GM12878 (cell line): ENCODE measurements at regions not wholly inside any gene's neighbourhood (a gene's known extent, or its start where the extent isn't known, plus 50 kb on each side); places are given as distances from the start of the nearest gene placed in this dataset.

Experiments
- ATAC-seq: fragments of 200-7000 bp; cut with Tn5 transposase; 3 replicates; pipeline ENCODE4 v1.9.1; 2020; ENCODE audit warnings: mild to moderate bottlenecking, moderate library complexity
- BruUV-seq: library from RNA; stranded (reverse); fragments of 400-500 nt; replicated peaks from 2 replicates; lab custom pipeline; 2021; lab: Mats Ljungman, UMichigan
- CTCF ChIA-PET: fragments of 300-600 bp; sonication (Branson Sonifier 250); formaldehyde crosslinking; extraction: SDS; loops from one replicate; lab custom pipeline; 2021; ENCODE audit warnings: inconsistent platforms; lab: Yijun Ruan, JAX
- POLR2A ChIA-PET: fragments of 350-600 bp; formaldehyde crosslinking; extraction: SDS; loops from one replicate; lab custom pipeline; 2021; ENCODE audit warnings: inconsistent platforms; lab: Charles Lee
- RAD21 ChIA-PET: fragments of 300-600 bp; sonication (Branson Sonifier 250); formaldehyde crosslinking; loops from one replicate; lab custom pipeline; 2023; ENCODE audit warnings: antibody characterized with exemption; ENCODE audit not compliant: unreplicated experiment; lab: Charles Lee
- SMC1A ChIA-PET: fragments of 300-600 bp; sonication (Branson Sonifier 250); formaldehyde crosslinking; loops from one replicate; lab custom pipeline; 2023; ENCODE audit not compliant: unreplicated experiment, uncharacterized antibody; lab: Charles Lee
- DNase-seq: peaks from one replicate; pipeline ENCODE4 v3.0.0-alpha.2; 2011; ENCODE audit warnings: low read depth, low spot score
- FAIRE-seq: peaks from 3 replicates; lab custom pipeline; 2011; peaks lifted over from hg19 to GRCh38; lab: Jason Lieb, UNC
- H2AFZ ChIP-seq: 2 replicates; pipeline ENCODE4 v1.6.0; 2011; ENCODE audit warnings: low read depth, low read length, control low read depth; ENCODE audit not compliant: control insufficient read depth
- H3K27ac ChIP-seq: 2 replicates; pipeline ENCODE4 v1.5.1; 2011; ENCODE audit warnings: control low read depth; ENCODE audit not compliant: control insufficient read depth, insufficient read depth
- H3K27me3 ChIP-seq, 2 experiments: replicated peaks in 1 of 2; 2 replicates each; pipeline versions ENCODE4 v1.6.0 to v1.6.1; 2011; ENCODE audit warnings: low read length in 1 of 2; ENCODE audit not compliant: control insufficient read depth in 2 of 2, insufficient read depth in 2 of 2
- H3K36me3 ChIP-seq, 2 experiments: 2 replicates each; pipeline ENCODE4 v1.5.1; 2011; ENCODE audit warnings: low read length in 1 of 2; ENCODE audit not compliant: control insufficient read depth in 2 of 2, insufficient read depth in 2 of 2
- H3K4me1 ChIP-seq: 2 replicates; pipeline ENCODE4 v1.6.1; 2011; ENCODE audit warnings: mild to moderate bottlenecking, low read length, moderate library complexity, mixed read lengths; ENCODE audit not compliant: control insufficient read depth, insufficient read depth
- H3K4me2 ChIP-seq: 2 replicates; pipeline ENCODE4 v1.6.0; 2011; ENCODE audit warnings: control low read depth; ENCODE audit not compliant: control insufficient read depth, insufficient read depth
- H3K4me3 ChIP-seq: fragments of 200-600 bp; sonication (generic); 2 replicates; pipeline ENCODE4 v1.5.1; 2016
- H3K79me2 ChIP-seq: 2 replicates; pipeline ENCODE4 v1.6.0; 2011; ENCODE audit warnings: low read length; ENCODE audit not compliant: control insufficient read depth, insufficient read depth
- H3K9ac ChIP-seq: 2 replicates; pipeline ENCODE4 v1.8.0; 2011; ENCODE audit warnings: low read length, control low read depth, mixed read lengths; ENCODE audit not compliant: control insufficient read depth, insufficient read depth
- H3K9me3 ChIP-seq: replicated peaks from 3 replicates; pipeline ENCODE4 v1.5.1; 2011; ENCODE audit warnings: mild to moderate bottlenecking, low read length; ENCODE audit not compliant: control insufficient read depth, insufficient read depth
- H4K20me1 ChIP-seq: 2 replicates; pipeline ENCODE4 v1.6.0; 2011; ENCODE audit not compliant: control insufficient read depth, insufficient read depth
- BCL11A ChIP-seq: IDR thresholded peaks from 2 replicates; pipeline ENCODE4 v1.6.1; 2011; ENCODE audit warnings: low read depth, low read length
- ETV6 ChIP-seq, 2 experiments: fragments of 450-650 bp in 1 of 2; IDR thresholded peaks in 1 of 2; conservative IDR thresholded peaks in 1 of 2; 2 replicates each; pipeline ENCODE4 v1.6.1; 2014; ENCODE audit warnings: antibody characterized with exemption in 1 of 2, borderline replicate concordance in 1 of 2, low read depth in 1 of 2, mild to moderate bottlenecking in 1 of 2, moderate library complexity in 1 of 2
- GATAD2B ChIP-seq: fragments of 450-650 bp; conservative IDR thresholded peaks from 2 replicates; pipeline ENCODE4 v1.6.1; 2017; ENCODE audit warnings: low read depth, mild to moderate bottlenecking, moderate library complexity
- KAT2A ChIP-seq: conservative IDR thresholded peaks from 2 replicates; pipeline ENCODE4 v1.6.1; 2011; ENCODE audit warnings: low read depth, low read length; ENCODE audit not compliant: control insufficient read depth
- NFXL1 ChIP-seq: fragments of 450-650 bp; IDR thresholded peaks from 2 replicates; pipeline ENCODE4 v1.6.1; 2017; ENCODE audit warnings: antibody characterized with exemption, mild to moderate bottlenecking, borderline replicate concordance
- NR2C1 ChIP-seq: fragments of 450-650 bp; IDR thresholded peaks from 2 replicates; pipeline ENCODE4 v1.6.1; 2017; ENCODE audit warnings: antibody characterized with exemption, mild to moderate bottlenecking, moderate library complexity
- POU2F2 ChIP-seq: IDR thresholded peaks from 3 replicates; pipeline ENCODE4 v1.6.1; 2011; ENCODE audit warnings: low read depth, mild to moderate bottlenecking, low read length, borderline replicate concordance
- RCOR1 ChIP-seq: conservative IDR thresholded peaks from 2 replicates; pipeline ENCODE4 v1.6.1; 2012; ENCODE audit warnings: low read depth, low read length, improper control_type of control experiment
- SIN3A ChIP-seq: IDR thresholded peaks from 2 replicates; pipeline ENCODE4 v1.6.1; 2012; ENCODE audit warnings: low read depth, low read length, improper control_type of control experiment
- ZNF217 ChIP-seq: fragments of 450-650 bp; IDR thresholded peaks from 2 replicates; pipeline ENCODE4 v1.6.1; 2017; ENCODE audit warnings: antibody characterized with exemption, mild to moderate bottlenecking
- ZNF274 ChIP-seq: IDR thresholded peaks from one replicate; pipeline ENCODE4 v1.8.0; 2011; ENCODE audit not compliant: insufficient read length, insufficient read depth
- WGBS: methylation state at CpG from one replicate; pipeline ENCODE4 v1.1.6; 2016; ENCODE audit warnings: low lambda C conversion rate; ENCODE audit not compliant: insufficient replicate concordance, insufficient coverage; ENCODE audit errors: missing lambda C conversion rate; 5-methylcytosine and 5-hydroxymethylcytosine counted together
- in situ Hi-C: fragments of 300-500 bp; cut with MboI; formaldehyde crosslinking; loops from 9 replicates; pipeline ENCODE4 v1.14.3; 2018; ENCODE audit warnings: mixed read lengths
- intact Hi-C: fragments of 100-400 bp; cut with micrococcal nuclease; formaldehyde crosslinking; loops from one replicate; pipeline ENCODE4 v1.14.2; 2022; ENCODE audit not compliant: unreplicated experiment
- TF ChIP-seq, protein P1 (sequence below): IDR thresholded peaks from 2 replicates; pipeline ENCODE4 v1.6.1; 2012; ENCODE audit warnings: improper control_type of control experiment, low read depth, low read length; ENCODE audit not compliant: insufficient replicate concordance
- TF ChIP-seq, protein P2 (sequence below): fragments of 450-650 bp; formaldehyde crosslinking; IDR thresholded peaks from 2 replicates; pipeline ENCODE4 v1.4.0; 2020; ENCODE audit warnings: mild to moderate bottlenecking, moderate library complexity

DNA sequence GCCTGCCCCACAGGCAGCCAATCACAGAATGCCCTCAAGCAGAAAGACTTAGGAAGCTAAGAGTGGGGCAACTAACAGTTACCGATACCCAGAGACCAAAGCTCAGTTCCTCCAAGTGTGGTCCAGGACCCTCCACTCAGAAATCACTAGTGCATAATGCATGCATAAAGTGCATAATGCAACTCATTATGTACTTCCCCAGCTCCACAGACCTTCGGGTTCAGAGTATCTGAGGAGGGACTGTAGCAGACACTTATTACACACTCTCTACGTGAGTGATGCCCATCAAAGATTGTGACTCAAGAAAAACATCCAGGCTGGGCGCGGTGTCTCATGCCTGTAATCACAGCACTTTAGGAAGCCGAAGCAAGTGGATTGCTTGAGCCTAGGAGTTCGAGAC lies 328.0 kb downstream of the BCOR start (continued):
- TF ChIP-seq, protein P1, sequence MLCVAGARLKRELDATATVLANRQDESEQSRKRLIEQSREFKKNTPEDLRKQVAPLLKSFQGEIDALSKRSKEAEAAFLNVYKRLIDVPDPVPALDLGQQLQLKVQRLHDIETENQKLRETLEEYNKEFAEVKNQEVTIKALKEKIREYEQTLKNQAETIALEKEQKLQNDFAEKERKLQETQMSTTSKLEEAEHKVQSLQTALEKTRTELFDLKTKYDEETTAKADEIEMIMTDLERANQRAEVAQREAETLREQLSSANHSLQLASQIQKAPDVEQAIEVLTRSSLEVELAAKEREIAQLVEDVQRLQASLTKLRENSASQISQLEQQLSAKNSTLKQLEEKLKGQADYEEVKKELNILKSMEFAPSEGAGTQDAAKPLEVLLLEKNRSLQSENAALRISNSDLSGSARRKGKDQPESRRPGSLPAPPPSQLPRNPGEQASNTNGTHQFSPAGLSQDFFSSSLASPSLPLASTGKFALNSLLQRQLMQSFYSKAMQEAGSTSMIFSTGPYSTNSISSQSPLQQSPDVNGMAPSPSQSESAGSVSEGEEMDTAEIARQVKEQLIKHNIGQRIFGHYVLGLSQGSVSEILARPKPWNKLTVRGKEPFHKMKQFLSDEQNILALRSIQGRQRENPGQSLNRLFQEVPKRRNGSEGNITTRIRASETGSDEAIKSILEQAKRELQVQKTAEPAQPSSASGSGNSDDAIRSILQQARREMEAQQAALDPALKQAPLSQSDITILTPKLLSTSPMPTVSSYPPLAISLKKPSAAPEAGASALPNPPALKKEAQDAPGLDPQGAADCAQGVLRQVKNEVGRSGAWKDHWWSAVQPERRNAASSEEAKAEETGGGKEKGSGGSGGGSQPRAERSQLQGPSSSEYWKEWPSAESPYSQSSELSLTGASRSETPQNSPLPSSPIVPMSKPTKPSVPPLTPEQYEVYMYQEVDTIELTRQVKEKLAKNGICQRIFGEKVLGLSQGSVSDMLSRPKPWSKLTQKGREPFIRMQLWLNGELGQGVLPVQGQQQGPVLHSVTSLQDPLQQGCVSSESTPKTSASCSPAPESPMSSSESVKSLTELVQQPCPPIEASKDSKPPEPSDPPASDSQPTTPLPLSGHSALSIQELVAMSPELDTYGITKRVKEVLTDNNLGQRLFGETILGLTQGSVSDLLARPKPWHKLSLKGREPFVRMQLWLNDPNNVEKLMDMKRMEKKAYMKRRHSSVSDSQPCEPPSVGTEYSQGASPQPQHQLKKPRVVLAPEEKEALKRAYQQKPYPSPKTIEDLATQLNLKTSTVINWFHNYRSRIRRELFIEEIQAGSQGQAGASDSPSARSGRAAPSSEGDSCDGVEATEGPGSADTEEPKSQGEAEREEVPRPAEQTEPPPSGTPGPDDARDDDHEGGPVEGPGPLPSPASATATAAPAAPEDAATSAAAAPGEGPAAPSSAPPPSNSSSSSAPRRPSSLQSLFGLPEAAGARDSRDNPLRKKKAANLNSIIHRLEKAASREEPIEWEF: no peak
- TF ChIP-seq ZNF274: no peak
- no peak for TF ChIP-seq NR2C1
- TF ChIP-seq SIN3A: no peak
- no peak for TF ChIP-seq NFXL1

DNA sequence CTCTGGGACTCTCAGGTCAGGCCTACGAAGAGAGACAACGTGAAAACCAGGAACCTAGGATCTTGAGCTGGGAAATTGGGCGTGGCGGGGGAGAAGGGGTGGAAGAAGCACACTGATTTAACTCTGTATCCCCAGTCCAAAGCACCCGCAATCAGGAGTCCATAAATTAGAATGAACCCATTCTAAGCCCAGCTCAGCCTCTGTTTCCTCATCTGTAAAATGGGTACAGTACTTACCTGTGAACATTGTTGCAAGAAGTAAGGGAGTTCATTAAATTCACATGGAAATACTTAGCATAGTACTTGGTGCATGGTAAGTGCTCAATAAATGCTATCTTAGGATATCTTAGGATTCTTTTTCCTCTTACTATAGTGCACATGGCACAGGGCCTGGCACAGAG lies 326.7 kb downstream of the BCOR start:
- WGBS: 47% methylated on average over 5 of the region's 5 CpGs
- Histone ChIP-seq H3K27ac (no peak overlapping the region), H3K4me3 (no peak overlapping the region), H2AFZ (no peak overlapping the region), H3K79me2 (no peaks in the 10 kb centered on the region), H3K4me1 (0 out of 2 replicates have a peak, but pooled peaks cover 7% of the 10 kb centered on the region), H3K27me3 (peaks cover 0 to 5% of the 10 kb centered on the region in 2 experiments; a peak in 2 of 4 replicates), H3K9me3 (no peaks in the 10 kb centered on the region; the same call in 2 of the 3 replicates), H3K36me3 (no peaks in the 10 kb centered on the region), H3K9ac (no peak overlapping the region), H3K4me2 (no peak overlapping the region), H4K20me1 (no peaks in the 10 kb centered on the region)
- SMC1A ChIA-PET: no interaction called here
- CTCF ChIA-PET: no interaction called here
- in situ Hi-C loops (no loop called here), intact Hi-C loops (no loop called here)
- BruUV-seq: no TSS peak
- POLR2A ChIA-PET: no interaction called here
- ATAC-seq: no peak
- no peak for DNase-seq
- no peak for FAIRE-seq
- RAD21 ChIA-PET: no interaction called here
- TF ChIP-seq ETV6 (conservative IDR thresholded peaks at IDR 0.05 in 1 of 2, IDR thresholded peaks at IDR 0.05 in 1 of 2; ENCODE audit: borderline replicate concordance in 1 of 2, low read depth in 1 of 2): no peak
- TF ChIP-seq KAT2A: no peak
- no peak for TF ChIP-seq GATAD2B
- no peak for TF ChIP-seq RCOR1
- TF ChIP-seq, protein P2, sequence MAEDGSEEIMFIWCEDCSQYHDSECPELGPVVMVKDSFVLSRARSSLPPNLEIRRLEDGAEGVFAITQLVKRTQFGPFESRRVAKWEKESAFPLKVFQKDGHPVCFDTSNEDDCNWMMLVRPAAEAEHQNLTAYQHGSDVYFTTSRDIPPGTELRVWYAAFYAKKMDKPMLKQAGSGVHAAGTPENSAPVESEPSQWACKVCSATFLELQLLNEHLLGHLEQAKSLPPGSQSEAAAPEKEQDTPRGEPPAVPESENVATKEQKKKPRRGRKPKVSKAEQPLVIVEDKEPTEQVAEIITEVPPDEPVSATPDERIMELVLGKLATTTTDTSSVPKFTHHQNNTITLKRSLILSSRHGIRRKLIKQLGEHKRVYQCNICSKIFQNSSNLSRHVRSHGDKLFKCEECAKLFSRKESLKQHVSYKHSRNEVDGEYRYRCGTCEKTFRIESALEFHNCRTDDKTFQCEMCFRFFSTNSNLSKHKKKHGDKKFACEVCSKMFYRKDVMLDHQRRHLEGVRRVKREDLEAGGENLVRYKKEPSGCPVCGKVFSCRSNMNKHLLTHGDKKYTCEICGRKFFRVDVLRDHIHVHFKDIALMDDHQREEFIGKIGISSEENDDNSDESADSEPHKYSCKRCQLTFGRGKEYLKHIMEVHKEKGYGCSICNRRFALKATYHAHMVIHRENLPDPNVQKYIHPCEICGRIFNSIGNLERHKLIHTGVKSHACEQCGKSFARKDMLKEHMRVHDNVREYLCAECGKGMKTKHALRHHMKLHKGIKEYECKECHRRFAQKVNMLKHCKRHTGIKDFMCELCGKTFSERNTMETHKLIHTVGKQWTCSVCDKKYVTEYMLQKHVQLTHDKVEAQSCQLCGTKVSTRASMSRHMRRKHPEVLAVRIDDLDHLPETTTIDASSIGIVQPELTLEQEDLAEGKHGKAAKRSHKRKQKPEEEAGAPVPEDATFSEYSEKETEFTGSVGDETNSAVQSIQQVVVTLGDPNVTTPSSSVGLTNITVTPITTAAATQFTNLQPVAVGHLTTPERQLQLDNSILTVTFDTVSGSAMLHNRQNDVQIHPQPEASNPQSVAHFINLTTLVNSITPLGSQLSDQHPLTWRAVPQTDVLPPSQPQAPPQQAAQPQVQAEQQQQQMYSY (CRISPR knock-in tag): no peak
- no peak for TF ChIP-seq POU2F2
- TF ChIP-seq BCL11A: no peak
- TF ChIP-seq ZNF217: no peak
